K562 (cell line): ENCODE measurements at regions not wholly inside any gene's neighbourhood (a gene's known extent, or its start where the extent isn't known, plus 50 kb on each side); places are given as distances from the start of the nearest gene placed in this dataset.

ENCODE experiments used
- ATAC-seq: fragments of 200-7000 bp; cut with Tn5 transposase; 3 replicates; pipeline ENCODE4 v1.9.1; 2020; ENCODE audit warnings: moderate library complexity
- BruUV-seq: library from RNA; stranded (reverse); fragments of 400-500 nt; replicated peaks from 2 replicates; lab custom pipeline; 2021; lab: Mats Ljungman, UMichigan
- CTCF ChIA-PET: fragments of 300-600 bp; formaldehyde crosslinking; extraction: SDS; loops from one replicate; lab custom pipeline; 2021; ENCODE audit warnings: low intra/inter-chr PET ratio; lab: Yijun Ruan, JAX
- POLR2A ChIA-PET: fragments of 300-600, 350-650 bp; sonication (Branson Sonifier 250); formaldehyde crosslinking; extraction: SDS; loops from one replicate; lab custom pipeline; 2021; ENCODE audit warnings: antibody characterized with exemption, inconsistent platforms; lab: Yijun Ruan, JAX
- DNase-seq, 4 experiments: peaks; one replicate each; pipeline versions ENCODE4 v3.0.0 to v3.0.0-alpha.2; 2011 to 2018; ENCODE audit warnings: low spot score in 3 of 4, mixed read lengths in 3 of 4; ENCODE audit errors: extremely low read depth in 1 of 4
- FAIRE-seq: peaks from 2 replicates; lab custom pipeline; 2011; peaks lifted over from hg19 to GRCh38; lab: Jason Lieb, UNC
- H2AFZ ChIP-seq: 2 replicates; pipeline ENCODE4 v1.6.0; 2011; ENCODE audit warnings: low read depth, low read length, control low read depth, inconsistent platforms
- H3K27ac ChIP-seq: fragments of 200-600 bp; 3 replicates; pipeline ENCODE4 v1.8.0; 2011; ENCODE audit warnings: low read depth, mild to moderate bottlenecking, control low read depth, inconsistent platforms, low read length, moderate library complexity, mixed read lengths; ENCODE audit errors: extremely low read depth
- H3K27me3 ChIP-seq, 2 experiments: fragments of 300-600 bp in 1 of 2; 2 replicates in 1 of 2; 3 replicates in 1 of 2; pipeline versions ENCODE4 v1.6.0 to v1.8.0; 2011; ENCODE audit warnings: inconsistent platforms in 2 of 2, low read length in 2 of 2, mild to moderate bottlenecking in 1 of 2, mixed read lengths in 1 of 2, moderate library complexity in 1 of 2; ENCODE audit not compliant: control insufficient read depth in 2 of 2, insufficient read depth in 2 of 2
- H3K36me3 ChIP-seq: fragments of 300-600 bp; 3 replicates; pipeline ENCODE4 v1.8.0; 2011; ENCODE audit warnings: mild to moderate bottlenecking, low read length, inconsistent platforms; ENCODE audit not compliant: control insufficient read depth, insufficient read depth
- H3K4me1 ChIP-seq, 2 experiments: fragments of 200-600 bp in 1 of 2; replicated peaks in 1 of 2; 2 replicates in 1 of 2; 3 replicates in 1 of 2; pipeline versions ENCODE4 v1.5.1 to v1.8.0; 2011; ENCODE audit warnings: inconsistent platforms in 2 of 2, low read length in 2 of 2, mild to moderate bottlenecking in 1 of 2, mixed read lengths in 1 of 2, moderate library complexity in 1 of 2; ENCODE audit not compliant: control insufficient read depth in 2 of 2, insufficient read depth in 2 of 2
- H3K4me2 ChIP-seq: 2 replicates; pipeline ENCODE4 v1.6.1; 2011; ENCODE audit warnings: low read length, control low read depth, inconsistent platforms, mixed read lengths; ENCODE audit not compliant: insufficient read depth
- H3K4me3 ChIP-seq: fragments of 200-600 bp; sonication (generic), shearing (Covaris generic); 2 replicates; pipeline ENCODE4 v1.5.1; 2016; ENCODE audit warnings: control low read depth, inconsistent platforms
- H3K79me2 ChIP-seq: fragments of 200-600 bp; 3 replicates; pipeline ENCODE4 v1.8.0; 2011; ENCODE audit warnings: low read length, inconsistent platforms; ENCODE audit not compliant: control insufficient read depth, insufficient read depth
- H3K9ac ChIP-seq, 2 experiments: 2 replicates each; pipeline versions ENCODE4 v1.6.0 to v1.6.1; 2011; ENCODE audit warnings: low read depth in 2 of 2, low read length in 2 of 2, control low read depth in 1 of 2, inconsistent platforms in 1 of 2, mild to moderate bottlenecking in 1 of 2, mixed read lengths in 1 of 2; ENCODE audit not compliant: insufficient read depth in 1 of 2
- H3K9me1 ChIP-seq: one replicate; pipeline ENCODE4 v1.6.0; 2011; ENCODE audit warnings: inconsistent platforms, mild to moderate bottlenecking, low read length, moderate library complexity; ENCODE audit not compliant: control insufficient read depth, insufficient read depth
- H3K9me3 ChIP-seq: replicated peaks from 2 replicates; pipeline ENCODE4 v1.5.1; 2011; ENCODE audit warnings: low read depth, low read length, inconsistent platforms; ENCODE audit not compliant: control insufficient read depth, insufficient read depth
- H4K20me1 ChIP-seq: replicated peaks from 2 replicates; pipeline ENCODE4 v1.6.1; 2011; ENCODE audit warnings: low read length, inconsistent platforms, mixed read lengths; ENCODE audit not compliant: control insufficient read depth, insufficient read depth
- BCL6 ChIP-seq: fragments of 250-450 bp; sonication (Bioruptor Pico); IDR thresholded peaks from 2 replicates; pipeline ENCODE4 v1.4.0; 2020
- ETS2 ChIP-seq: IDR thresholded peaks from 2 replicates; pipeline ENCODE4 v1.6.1; 2016; ENCODE audit warnings: borderline replicate concordance, missing genetic modification characterization, mild to moderate bottlenecking, moderate library complexity, missing compliant biosample characterization; ENCODE audit not compliant: poor library complexity, severe bottlenecking
- ETV1 ChIP-seq: fragments of 450-650 bp; conservative IDR thresholded peaks from 2 replicates; pipeline ENCODE4 v1.6.1; 2016; ENCODE audit warnings: missing genetic modification characterization, control low read depth, low read depth, missing compliant biosample characterization
- FOS ChIP-seq: IDR thresholded peaks from 3 replicates; pipeline ENCODE4 v1.6.1; 2011; ENCODE audit not compliant: insufficient read length; ENCODE audit errors: extremely low read depth
- GTF2A2 ChIP-seq: IDR thresholded peaks from 2 replicates; pipeline ENCODE4 v1.6.1; 2016; ENCODE audit warnings: mild to moderate bottlenecking, missing genetic modification characterization, missing compliant biosample characterization
- MTF1 ChIP-seq: fragments of 250-450 bp; sonication (Bioruptor Pico); IDR thresholded peaks from 2 replicates; pipeline ENCODE4 v1.9.0; 2021; ENCODE audit warnings: moderate library complexity, mild to moderate bottlenecking, inconsistent platforms, borderline replicate concordance
- NFE2 ChIP-seq: IDR thresholded peaks from 2 replicates; pipeline ENCODE4 v1.6.1; 2014; ENCODE audit warnings: antibody characterized with exemption, low read depth
- SP2 ChIP-seq: IDR thresholded peaks from 2 replicates; pipeline ENCODE4 v1.6.1; 2011; ENCODE audit warnings: mild to moderate bottlenecking, low read depth, low read length, moderate library complexity; ENCODE audit not compliant: poor library complexity, severe bottlenecking; ENCODE audit errors: extremely low read depth
- ZBTB26 ChIP-seq: fragments of 450-650 bp; formaldehyde crosslinking; IDR thresholded peaks from 2 replicates; pipeline ENCODE4 v1.4.0; 2022; ENCODE audit warnings: missing genetic modification characterization
- ZFP1 ChIP-seq: fragments of 450-650 bp; formaldehyde crosslinking; IDR thresholded peaks from 2 replicates; pipeline ENCODE4 v1.4.0; 2020; ENCODE audit warnings: mild to moderate bottlenecking, mixed read lengths
- ZNF165 ChIP-seq: fragments of 250-450 bp; sonication (Bioruptor Pico); IDR thresholded peaks from 2 replicates; pipeline ENCODE4 v1.4.0; 2020; ENCODE audit warnings: borderline replicate concordance
- ZNF586 ChIP-seq: fragments of 450-650 bp; formaldehyde crosslinking; conservative IDR thresholded peaks from 2 replicates; pipeline ENCODE4 v1.4.0; 2020; ENCODE audit warnings: mild to moderate bottlenecking, moderate library complexity
- ZNF717 ChIP-seq: fragments of 250-450 bp; sonication (Bioruptor Pico); IDR thresholded peaks from 2 replicates; pipeline ENCODE4 v1.5.0; 2021
- WGBS: fragments of 100-300 bp; shearing (Covaris generic); methylation state at CpG from one replicate; pipeline ENCODE4 v1.1.6; 2016; ENCODE audit warnings: low coverage, mixed read lengths; ENCODE audit not compliant: insufficient coverage; ENCODE audit errors: missing lambda C conversion rate; 5-methylcytosine and 5-hydroxymethylcytosine counted together
- in situ Hi-C: fragments of 300-500 bp; cut with MboI; formaldehyde crosslinking; loops from 4 replicates; pipeline ENCODE4 v1.15.0; 2018; ENCODE audit warnings: inconsistent platforms, mixed read lengths
- intact Hi-C: fragments of 100-400 bp; cut with micrococcal nuclease; formaldehyde crosslinking; loops from 2 replicates; pipeline ENCODE4 v1.14.2; 2022
- TF ChIP-seq, protein P1 (sequence below): IDR thresholded peaks from 2 replicates; pipeline ENCODE4 v1.6.1; 2011; ENCODE audit warnings: borderline replicate concordance, low read depth, mild to moderate bottlenecking, moderate library complexity, low read length; ENCODE audit not compliant: insufficient read depth, poor library complexity, severe bottlenecking
- TF ChIP-seq, protein P2 (sequence below): fragments of 250-450 bp; sonication (Bioruptor Pico); IDR thresholded peaks from 2 replicates; pipeline ENCODE4 v1.4.0; 2020

GRCh38 chr5:39559923-39560322 is 135.1 kb upstream of the DAB2 start:
- FAIRE-seq (no peak), ATAC-seq (no peak), DNase-seq (no peak)
- no peak overlapping the region for H3K4me2 ChIP-seq
- no peak overlapping the region for H3K4me3 ChIP-seq
- no peaks in the 10 kb centered on the region for H3K36me3 ChIP-seq
- 0% methylated on average over 2 of the region's 2 CpGs for WGBS
- no peak overlapping the region for H2AFZ ChIP-seq
- TF ChIP-seq ETS2 (tag) (no peak), NFE2 (no peak), SP2 (no peak), ZNF586 (CRISPR knock-in tag) (no peak), MTF1 (CRISPR knock-in tag) (no peak), GTF2A2 (no peak), BCL6 (CRISPR knock-in tag) (no peak), ZFP1 (no peak), ZNF717 (CRISPR knock-in tag) (no peak), FOS (no peak), ZBTB26 (no peak), ZNF165 (CRISPR knock-in tag) (no peak), ETV1 (tag) (no peak)
- TF ChIP-seq, protein P1, sequence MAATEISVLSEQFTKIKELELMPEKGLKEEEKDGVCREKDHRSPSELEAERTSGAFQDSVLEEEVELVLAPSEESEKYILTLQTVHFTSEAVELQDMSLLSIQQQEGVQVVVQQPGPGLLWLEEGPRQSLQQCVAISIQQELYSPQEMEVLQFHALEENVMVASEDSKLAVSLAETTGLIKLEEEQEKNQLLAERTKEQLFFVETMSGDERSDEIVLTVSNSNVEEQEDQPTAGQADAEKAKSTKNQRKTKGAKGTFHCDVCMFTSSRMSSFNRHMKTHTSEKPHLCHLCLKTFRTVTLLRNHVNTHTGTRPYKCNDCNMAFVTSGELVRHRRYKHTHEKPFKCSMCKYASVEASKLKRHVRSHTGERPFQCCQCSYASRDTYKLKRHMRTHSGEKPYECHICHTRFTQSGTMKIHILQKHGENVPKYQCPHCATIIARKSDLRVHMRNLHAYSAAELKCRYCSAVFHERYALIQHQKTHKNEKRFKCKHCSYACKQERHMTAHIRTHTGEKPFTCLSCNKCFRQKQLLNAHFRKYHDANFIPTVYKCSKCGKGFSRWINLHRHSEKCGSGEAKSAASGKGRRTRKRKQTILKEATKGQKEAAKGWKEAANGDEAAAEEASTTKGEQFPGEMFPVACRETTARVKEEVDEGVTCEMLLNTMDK = no peak
- TF ChIP-seq, protein P2, sequence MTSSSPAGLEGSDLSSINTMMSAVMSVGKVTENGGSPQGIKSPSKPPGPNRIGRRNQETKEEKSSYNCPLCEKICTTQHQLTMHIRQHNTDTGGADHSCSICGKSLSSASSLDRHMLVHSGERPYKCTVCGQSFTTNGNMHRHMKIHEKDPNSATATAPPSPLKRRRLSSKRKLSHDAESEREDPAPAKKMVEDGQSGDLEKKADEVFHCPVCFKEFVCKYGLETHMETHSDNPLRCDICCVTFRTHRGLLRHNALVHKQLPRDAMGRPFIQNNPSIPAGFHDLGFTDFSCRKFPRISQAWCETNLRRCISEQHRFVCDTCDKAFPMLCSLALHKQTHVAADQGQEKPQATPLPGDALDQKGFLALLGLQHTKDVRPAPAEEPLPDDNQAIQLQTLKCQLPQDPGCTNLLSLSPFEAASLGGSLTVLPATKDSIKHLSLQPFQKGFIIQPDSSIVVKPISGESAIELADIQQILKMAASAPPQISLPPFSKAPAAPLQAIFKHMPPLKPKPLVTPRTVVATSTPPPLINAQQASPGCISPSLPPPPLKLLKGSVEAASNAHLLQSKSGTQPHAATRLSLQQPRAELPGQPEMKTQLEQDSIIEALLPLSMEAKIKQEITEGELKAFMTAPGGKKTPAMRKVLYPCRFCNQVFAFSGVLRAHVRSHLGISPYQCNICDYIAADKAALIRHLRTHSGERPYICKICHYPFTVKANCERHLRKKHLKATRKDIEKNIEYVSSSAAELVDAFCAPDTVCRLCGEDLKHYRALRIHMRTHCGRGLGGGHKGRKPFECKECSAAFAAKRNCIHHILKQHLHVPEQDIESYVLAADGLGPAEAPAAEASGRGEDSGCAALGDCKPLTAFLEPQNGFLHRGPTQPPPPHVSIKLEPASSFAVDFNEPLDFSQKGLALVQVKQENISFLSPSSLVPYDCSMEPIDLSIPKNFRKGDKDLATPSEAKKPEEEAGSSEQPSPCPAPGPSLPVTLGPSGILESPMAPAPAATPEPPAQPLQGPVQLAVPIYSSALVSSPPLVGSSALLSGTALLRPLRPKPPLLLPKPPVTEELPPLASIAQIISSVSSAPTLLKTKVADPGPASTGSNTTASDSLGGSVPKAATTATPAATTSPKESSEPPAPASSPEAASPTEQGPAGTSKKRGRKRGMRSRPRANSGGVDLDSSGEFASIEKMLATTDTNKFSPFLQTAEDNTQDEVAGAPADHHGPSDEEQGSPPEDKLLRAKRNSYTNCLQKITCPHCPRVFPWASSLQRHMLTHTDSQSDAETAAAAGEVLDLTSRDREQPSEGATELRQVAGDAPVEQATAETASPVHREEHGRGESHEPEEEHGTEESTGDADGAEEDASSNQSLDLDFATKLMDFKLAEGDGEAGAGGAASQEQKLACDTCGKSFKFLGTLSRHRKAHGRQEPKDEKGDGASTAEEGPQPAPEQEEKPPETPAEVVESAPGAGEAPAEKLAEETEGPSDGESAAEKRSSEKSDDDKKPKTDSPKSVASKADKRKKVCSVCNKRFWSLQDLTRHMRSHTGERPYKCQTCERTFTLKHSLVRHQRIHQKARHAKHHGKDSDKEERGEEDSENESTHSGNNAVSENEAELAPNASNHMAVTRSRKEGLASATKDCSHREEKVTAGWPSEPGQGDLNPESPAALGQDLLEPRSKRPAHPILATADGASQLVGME (CRISPR knock-in tag) = no peak
- H3K9me3 ChIP-seq = no peaks in the 10 kb centered on the region
- no peaks in the 10 kb centered on the region for H4K20me1 ChIP-seq
- no peak overlapping the region for H3K9ac ChIP-seq
- intact Hi-C loops (no loop called here), in situ Hi-C loops (loop anchor here (10.0 kb wide), 1 partner anchor 345 kb away; the partner anchor contains the start of gene FYB1)
- H3K79me2 ChIP-seq = no peaks in the 10 kb centered on the region
- POLR2A ChIA-PET = no interaction called here
- CTCF ChIA-PET = interaction anchor here (0.6 kb wide), 1 partner anchor 1115 kb away, joined by 3 read pairs; no protein-coding TSS in a partner anchor
- H3K27me3 ChIP-seq = peaks cover 4 to 11% of the 10 kb centered on the region in 2 experiments; a peak in 3 of 5 replicates
- H3K27ac ChIP-seq = no peak overlapping the region
- no peaks in the 10 kb centered on the region for H3K9me1 ChIP-seq
- H3K4me1 ChIP-seq = no peaks in the 10 kb centered on the region
- BruUV-seq = no TSS peak
